ENCODE measurements at regions not wholly inside any gene's neighbourhood (a gene's known extent, or its start where the extent isn't known, plus 50 kb on each side); places are given as distances from the start of the nearest gene placed in this dataset.
A peak's percentile ranks its signal among the peaks of the same experiment; 100 is the strongest.

GRCh38 chr9:16175461-16175860 lies 622.6 kb downstream of the CCDC171 start:
- DNase-seq: no peak
- Mint-ChIP-seq H3K36me3 (ENCODE audit: insufficient read depth in 2 of 2) (no peaks in the 10 kb centered on the region), H3K4me3 (no peak overlapping the region), H3K27ac (no peak overlapping the region), H3K27me3 (ENCODE audit: low read depth) (no peaks in the 10 kb centered on the region), H3K4me1 (ENCODE audit: low read depth) (peaks cover 6% of the 10 kb centered on the region), H3K9me3 (no peaks in the 10 kb centered on the region)
- no peak for ATAC-seq (replicated peaks in 1 of 2)

- H3K27ac Mint-ChIP-seq: no peak overlapping the region
- DNase-seq: no peak
- H3K36me3 Mint-ChIP-seq (ENCODE audit: insufficient read depth in 2 of 2): peaks cover 0 to 2% of the 10 kb centered on the region in 2 donors
- peaks cover 6% of the 10 kb centered on the region for H3K4me1 Mint-ChIP-seq (ENCODE audit: low read depth)
- no peak for ATAC-seq (replicated peaks in 1 of 2)
- H3K27me3 Mint-ChIP-seq (ENCODE audit: low read depth): no peaks in the 10 kb centered on the region
- peaks cover 0 to 3% of the 10 kb centered on the region in 2 donors for H3K9me3 Mint-ChIP-seq
- H3K4me3 Mint-ChIP-seq: no peak overlapping the region
Observed at GRCh38 chr9:16178294-16178693, 625.5 kb downstream of the CCDC171 start.

- Mint-ChIP-seq H3K36me3 (ENCODE audit: insufficient read depth in 2 of 2) (peaks cover 0 to 2% of the 10 kb centered on the region in 2 donors), H3K27me3 (ENCODE audit: low read depth) (no peaks in the 10 kb centered on the region), H3K4me1 (ENCODE audit: low read depth) (peaks cover 6% of the 10 kb centered on the region), H3K27ac (no peak overlapping the region), H3K4me3 (peak overlapping the region in 1 of 2 donors; percentile 3), H3K9me3 (peaks cover 0 to 3% of the 10 kb centered on the region in 2 donors)
- DNase-seq (peak; percentile 20 to 36), ATAC-seq (replicated peaks in 1 of 2) (peak; percentile 93 to 96)
Observed at GRCh38 chr9:16179566-16179965, 626.7 kb downstream of the CCDC171 start.

- H3K27ac Mint-ChIP-seq: no peak overlapping the region
- H3K36me3 Mint-ChIP-seq (ENCODE audit: insufficient read depth in 2 of 2): peaks cover 0 to 2% of the 10 kb centered on the region in 2 donors
- peaks cover 0 to 3% of the 10 kb centered on the region in 2 donors for H3K9me3 Mint-ChIP-seq
- ATAC-seq (replicated peaks in 1 of 2) (no peak), DNase-seq (no peak)
- H3K4me1 Mint-ChIP-seq (ENCODE audit: low read depth): peaks cover 6% of the 10 kb centered on the region
- no peak overlapping the region for H3K4me3 Mint-ChIP-seq
- no peaks in the 10 kb centered on the region for H3K27me3 Mint-ChIP-seq (ENCODE audit: low read depth)
Observed at GRCh38 chr9:16180091-16180490, 627.2 kb downstream of the CCDC171 start.

GRCh38 chr9:16180546-16180945 lies 627.7 kb downstream of the CCDC171 start:
- ATAC-seq (replicated peaks in 1 of 2): no peak
- no peak overlapping the region for H3K4me3 Mint-ChIP-seq
- no peak for DNase-seq
- H3K36me3 Mint-ChIP-seq (ENCODE audit: insufficient read depth in 2 of 2): peaks cover 0 to 2% of the 10 kb centered on the region in 2 donors
- H3K9me3 Mint-ChIP-seq: peaks cover 0 to 3% of the 10 kb centered on the region in 2 donors
- H3K4me1 Mint-ChIP-seq (ENCODE audit: low read depth): peaks cover 6% of the 10 kb centered on the region
- no peak overlapping the region for H3K27ac Mint-ChIP-seq
- H3K27me3 Mint-ChIP-seq (ENCODE audit: low read depth): no peaks in the 10 kb centered on the region

- Mint-ChIP-seq H3K36me3 (ENCODE audit: insufficient read depth in 2 of 2) (peaks cover 0 to 2% of the 10 kb centered on the region in 2 donors), H3K4me3 (no peak overlapping the region), H3K9me3 (peaks cover 0 to 3% of the 10 kb centered on the region in 2 donors), H3K27me3 (ENCODE audit: low read depth) (no peaks in the 10 kb centered on the region), H3K4me1 (ENCODE audit: low read depth) (peaks cover 6% of the 10 kb centered on the region), H3K27ac (no peak overlapping the region)
- DNase-seq: no peak
- no peak for ATAC-seq (replicated peaks in 1 of 2)
Observed at GRCh38 chr9:16181539-16181938, 628.7 kb downstream of the CCDC171 start.

GRCh38 chr9:16182784-16183183 lies 629.9 kb downstream of the CCDC171 start:
- Mint-ChIP-seq H3K27ac (no peak overlapping the region), H3K36me3 (ENCODE audit: insufficient read depth in 2 of 2) (peaks cover 0 to 2% of the 10 kb centered on the region in 2 donors), H3K4me1 (ENCODE audit: low read depth) (peaks cover 6% of the 10 kb centered on the region), H3K9me3 (peaks cover 0 to 3% of the 10 kb centered on the region in 2 donors), H3K4me3 (no peak overlapping the region), H3K27me3 (ENCODE audit: low read depth) (no peaks in the 10 kb centered on the region)
- DNase-seq: no peak
- no peak for ATAC-seq (replicated peaks in 1 of 2)

- Mint-ChIP-seq H3K27me3 (ENCODE audit: low read depth) (no peaks in the 10 kb centered on the region), H3K27ac (no peak overlapping the region), H3K9me3 (peaks cover 5 to 10% of the 10 kb centered on the region in 2 donors), H3K36me3 (ENCODE audit: insufficient read depth in 2 of 2) (peaks cover 4 to 5% of the 10 kb centered on the region in 2 donors), H3K4me1 (ENCODE audit: low read depth) (no peaks in the 10 kb centered on the region), H3K4me3 (no peak overlapping the region)
- DNase-seq: no peak
- ATAC-seq (replicated peaks in 1 of 2): peak in 1 of 2 donors; percentile 38
Observed at GRCh38 chr9:16184964-16185646, 632.3 kb downstream of the CCDC171 start.

- Mint-ChIP-seq H3K27ac (no peak overlapping the region), H3K4me3 (no peak overlapping the region), H3K4me1 (ENCODE audit: low read depth) (no peaks in the 10 kb centered on the region), H3K36me3 (ENCODE audit: insufficient read depth in 2 of 2) (peaks cover 3 to 4% of the 10 kb centered on the region in 2 donors), H3K27me3 (ENCODE audit: low read depth) (no peaks in the 10 kb centered on the region), H3K9me3 (peaks cover 5 to 7% of the 10 kb centered on the region in 2 donors)
- no peak for ATAC-seq (replicated peaks in 1 of 2)
- DNase-seq: no peak
Observed at GRCh38 chr9:16191191-16191590, 638.3 kb downstream of the CCDC171 start.

GRCh38 chr9:16191691-16192402 lies 639.0 kb downstream of the CCDC171 start:
- Mint-ChIP-seq H3K36me3 (ENCODE audit: insufficient read depth in 2 of 2) (peaks cover 3 to 4% of the 10 kb centered on the region in 2 donors), H3K9me3 (peaks cover 5 to 7% of the 10 kb centered on the region in 2 donors), H3K4me3 (no peak overlapping the region), H3K4me1 (ENCODE audit: low read depth) (no peaks in the 10 kb centered on the region), H3K27me3 (ENCODE audit: low read depth) (no peaks in the 10 kb centered on the region), H3K27ac (no peak overlapping the region)
- DNase-seq: peak; percentile 47 to 56
- peak; percentile 59 to 75 for ATAC-seq (replicated peaks in 1 of 2)

GRCh38 chr9:16192403-16193017 lies 639.7 kb downstream of the CCDC171 start:
- H3K27me3 Mint-ChIP-seq (ENCODE audit: low read depth): no peaks in the 10 kb centered on the region
- H3K27ac Mint-ChIP-seq: no peak overlapping the region
- no peak overlapping the region for H3K4me3 Mint-ChIP-seq
- peaks cover 5 to 7% of the 10 kb centered on the region in 2 donors for H3K9me3 Mint-ChIP-seq
- DNase-seq (no peak), ATAC-seq (replicated peaks in 1 of 2) (no peak)
- peaks cover 3 to 4% of the 10 kb centered on the region in 2 donors for H3K36me3 Mint-ChIP-seq (ENCODE audit: insufficient read depth in 2 of 2)
- no peaks in the 10 kb centered on the region for H3K4me1 Mint-ChIP-seq (ENCODE audit: low read depth)

GRCh38 chr9:16193066-16193465 lies 640.2 kb downstream of the CCDC171 start:
- Mint-ChIP-seq H3K36me3 (ENCODE audit: insufficient read depth in 2 of 2) (peaks cover 3 to 4% of the 10 kb centered on the region in 2 donors), H3K9me3 (peaks cover 5 to 7% of the 10 kb centered on the region in 2 donors), H3K27ac (no peak overlapping the region), H3K4me1 (ENCODE audit: low read depth) (no peaks in the 10 kb centered on the region), H3K4me3 (no peak overlapping the region), H3K27me3 (ENCODE audit: low read depth) (no peaks in the 10 kb centered on the region)
- DNase-seq (no peak), ATAC-seq (replicated peaks in 1 of 2) (no peak)

- Mint-ChIP-seq H3K9me3 (peaks cover 1 to 3% of the 10 kb centered on the region in 2 donors), H3K4me3 (no peak overlapping the region), H3K27me3 (ENCODE audit: low read depth) (no peaks in the 10 kb centered on the region), H3K4me1 (ENCODE audit: low read depth) (no peaks in the 10 kb centered on the region), H3K36me3 (ENCODE audit: insufficient read depth in 2 of 2) (no peaks in the 10 kb centered on the region), H3K27ac (no peak overlapping the region)
- DNase-seq (no peak), ATAC-seq (replicated peaks in 1 of 2) (no peak)
Observed at GRCh38 chr9:16196206-16196605, 643.4 kb downstream of the CCDC171 start.

All from activated T-cell treated with anti-CD3 and anti-CD28 coated beads, Interleukin-2, amount 50 U/mL, for 72 hours (primary cell).